Cardiac muscle cell (in vitro differentiated cells and primary cell): ENCODE measurements at regions not wholly inside any gene's neighbourhood (a gene's known extent, or its start where the extent isn't known, plus 50 kb on each side); places are given as distances from the start of the nearest gene placed in this dataset.

Experiments
- DNase-seq, 2 donors: peaks; one replicate each; pipeline versions ENCODE4 v3.0.0 to v3.0.0-alpha.2; 2010 to 2017; ENCODE audit warnings: low read depth in 1 of 2, low spot score in 1 of 2
- H3K27ac ChIP-seq: fragments of 200-600 bp; sonication (generic); 2 replicates; pipeline ENCODE4 v1.5.1; 2016
- H3K27me3 ChIP-seq: fragments of 200-600 bp; sonication (generic); 2 replicates; pipeline ENCODE4 v1.6.0; 2016; ENCODE audit warnings: control low read depth
- H3K36me3 ChIP-seq: fragments of 200-600 bp; sonication (generic); 2 replicates; pipeline ENCODE4 v1.5.1; 2016; ENCODE audit warnings: control low read depth
- H3K4me1 ChIP-seq: fragments of 200-600 bp; sonication (generic); 2 replicates; pipeline ENCODE4 v1.8.1; 2017; ENCODE audit warnings: low read depth, mild to moderate bottlenecking, mixed run types
- H3K4me3 ChIP-seq: fragments of 200-600 bp; sonication (generic); 2 replicates; pipeline ENCODE4 v1.5.1; 2016; ENCODE audit warnings: mild to moderate bottlenecking
- H3K9me3 ChIP-seq: fragments of 200-600 bp; sonication (generic); 2 replicates; pipeline ENCODE4 v1.5.1; 2017; ENCODE audit warnings: low read depth, mild to moderate bottlenecking, control low read depth
- CTCF ChIP-seq: IDR thresholded peaks from 2 replicates; pipeline ENCODE4 v1.5.1; 2012; ENCODE audit warnings: low read depth, mild to moderate bottlenecking, low read length

- Histone ChIP-seq H3K27ac (no peak overlapping the region), H3K4me3 (no peak overlapping the region), H3K4me1 (no peaks in the 10 kb centered on the region), H3K36me3 (no peaks in the 10 kb centered on the region), H3K27me3 (no peaks in the 10 kb centered on the region), H3K9me3 (no peaks in the 10 kb centered on the region)
- DNase-seq: no peak
- TF ChIP-seq CTCF: no peak
Measured at GRCh38 chr7:52842202-52842900, 193.1 kb upstream of the POM121L12 start.

- Histone ChIP-seq H3K27me3 (no peaks in the 10 kb centered on the region), H3K27ac (no peak overlapping the region), H3K9me3 (no peaks in the 10 kb centered on the region), H3K4me3 (no peak overlapping the region), H3K36me3 (no peaks in the 10 kb centered on the region), H3K4me1 (no peaks in the 10 kb centered on the region)
- no peak for TF ChIP-seq CTCF
- DNase-seq: peak in 1 of 2 donors; percentile 19
Measured at GRCh38 chr7:52838981-52839411, 196.4 kb upstream of the POM121L12 start.

- H3K36me3 ChIP-seq: no peaks in the 10 kb centered on the region
- H3K4me3 ChIP-seq: no peak overlapping the region
- H3K4me1 ChIP-seq: no peaks in the 10 kb centered on the region
- no peak for TF ChIP-seq CTCF
- DNase-seq: no peak
- H3K9me3 ChIP-seq: no peaks in the 10 kb centered on the region
- H3K27me3 ChIP-seq: no peaks in the 10 kb centered on the region
- no peak overlapping the region for H3K27ac ChIP-seq
Measured at GRCh38 chr7:52831321-52831720, 204.1 kb upstream of the POM121L12 start.

- H3K4me1 ChIP-seq: no peaks in the 10 kb centered on the region
- DNase-seq: no peak
- H3K36me3 ChIP-seq: no peaks in the 10 kb centered on the region
- H3K27me3 ChIP-seq: no peaks in the 10 kb centered on the region
- H3K9me3 ChIP-seq: no peaks in the 10 kb centered on the region
- no peak overlapping the region for H3K4me3 ChIP-seq
- H3K27ac ChIP-seq: no peak overlapping the region
- TF ChIP-seq CTCF: no peak
Measured at GRCh38 chr7:52830801-52831200, 204.6 kb upstream of the POM121L12 start.

- TF ChIP-seq CTCF: no peak
- no peak overlapping the region for H3K27ac ChIP-seq
- no peak for DNase-seq
- H3K4me3 ChIP-seq: no peak overlapping the region
- no peaks in the 10 kb centered on the region for H3K36me3 ChIP-seq
- H3K4me1 ChIP-seq: no peaks in the 10 kb centered on the region
- H3K27me3 ChIP-seq: no peaks in the 10 kb centered on the region
- no peaks in the 10 kb centered on the region for H3K9me3 ChIP-seq
Measured at GRCh38 chr7:52826515-52827265, 208.7 kb upstream of the POM121L12 start.
